ENCODE measurements at regions not wholly inside any gene's neighbourhood (a gene's known extent, or its start where the extent isn't known, plus 50 kb on each side); places are given as distances from the start of the nearest gene placed in this dataset.

DNA sequence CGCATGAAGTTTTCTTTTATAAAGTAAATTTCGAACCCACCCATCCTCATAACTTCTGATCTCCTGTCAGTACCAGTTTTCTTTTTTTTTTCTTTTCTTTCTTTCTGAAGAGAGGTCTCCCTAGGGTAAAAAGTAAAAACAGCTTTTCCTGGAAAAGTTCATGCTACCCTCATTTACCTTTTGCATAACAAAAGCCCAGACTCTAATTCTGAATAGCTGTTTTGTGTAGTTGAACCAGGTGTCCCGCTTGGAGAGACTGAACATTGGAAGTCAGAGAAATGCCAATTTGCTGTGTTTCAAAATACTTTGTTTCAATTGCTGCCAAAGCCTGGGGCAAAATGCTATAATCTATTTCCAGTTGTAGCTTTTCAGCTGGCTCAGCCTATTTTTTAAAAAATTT is 113.7 kb upstream of the RUNX1 start:
- TF ChIP-seq JUN (IDR thresholded peaks at IDR 0.05; ENCODE audit: borderline replicate concordance, insufficient read depth, insufficient read length, low read depth) (no peak), EZH2 (IDR thresholded peaks at IDR 0.05; ENCODE audit: borderline replicate concordance, low read depth, low read length, severe bottlenecking) (no peak), POLR2A (IDR thresholded peaks at IDR 0.05; ENCODE audit: low read depth, low read length) (no peak), POLR2AphosphoS5 (IDR thresholded peaks at IDR 0.05; ENCODE audit: insufficient read depth, low read depth, low read length) (no peak), GATA2 (IDR thresholded peaks at IDR 0.05; ENCODE audit: insufficient read depth, insufficient read length, low read depth, low read length) (no peak)
- TF ChIP-seq, protein P1, sequence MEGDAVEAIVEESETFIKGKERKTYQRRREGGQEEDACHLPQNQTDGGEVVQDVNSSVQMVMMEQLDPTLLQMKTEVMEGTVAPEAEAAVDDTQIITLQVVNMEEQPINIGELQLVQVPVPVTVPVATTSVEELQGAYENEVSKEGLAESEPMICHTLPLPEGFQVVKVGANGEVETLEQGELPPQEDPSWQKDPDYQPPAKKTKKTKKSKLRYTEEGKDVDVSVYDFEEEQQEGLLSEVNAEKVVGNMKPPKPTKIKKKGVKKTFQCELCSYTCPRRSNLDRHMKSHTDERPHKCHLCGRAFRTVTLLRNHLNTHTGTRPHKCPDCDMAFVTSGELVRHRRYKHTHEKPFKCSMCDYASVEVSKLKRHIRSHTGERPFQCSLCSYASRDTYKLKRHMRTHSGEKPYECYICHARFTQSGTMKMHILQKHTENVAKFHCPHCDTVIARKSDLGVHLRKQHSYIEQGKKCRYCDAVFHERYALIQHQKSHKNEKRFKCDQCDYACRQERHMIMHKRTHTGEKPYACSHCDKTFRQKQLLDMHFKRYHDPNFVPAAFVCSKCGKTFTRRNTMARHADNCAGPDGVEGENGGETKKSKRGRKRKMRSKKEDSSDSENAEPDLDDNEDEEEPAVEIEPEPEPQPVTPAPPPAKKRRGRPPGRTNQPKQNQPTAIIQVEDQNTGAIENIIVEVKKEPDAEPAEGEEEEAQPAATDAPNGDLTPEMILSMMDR (IDR thresholded peaks at IDR 0.05; ENCODE audit: extremely low read depth in 1 of 2, insufficient read depth in 1 of 2, low read depth in 1 of 2, low read length in 2 of 2), result no peak
- TF ChIP-seq, protein P2, sequence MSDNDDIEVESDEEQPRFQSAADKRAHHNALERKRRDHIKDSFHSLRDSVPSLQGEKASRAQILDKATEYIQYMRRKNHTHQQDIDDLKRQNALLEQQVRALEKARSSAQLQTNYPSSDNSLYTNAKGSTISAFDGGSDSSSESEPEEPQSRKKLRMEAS (IDR thresholded peaks at IDR 0.05; ENCODE audit: insufficient read depth, insufficient read length), result no peak

Data from endothelial cell of umbilical vein (primary cell).